Retina (tissue), 1 donor: ENCODE measurements at regions not wholly inside any gene's neighbourhood (a gene's known extent, or its start where the extent isn't known, plus 50 kb on each side); places are given as distances from the start of the nearest gene placed in this dataset.
"Not testable (repeated sequence)": the region's sequence is repeated elsewhere in the genome, so short reads cannot be mapped to it uniquely, and the experiment has no call there.

Experiments used
- DNase-seq: peaks from one replicate; pipeline ENCODE4 v3.0.0-alpha.2; 2016

DNA sequence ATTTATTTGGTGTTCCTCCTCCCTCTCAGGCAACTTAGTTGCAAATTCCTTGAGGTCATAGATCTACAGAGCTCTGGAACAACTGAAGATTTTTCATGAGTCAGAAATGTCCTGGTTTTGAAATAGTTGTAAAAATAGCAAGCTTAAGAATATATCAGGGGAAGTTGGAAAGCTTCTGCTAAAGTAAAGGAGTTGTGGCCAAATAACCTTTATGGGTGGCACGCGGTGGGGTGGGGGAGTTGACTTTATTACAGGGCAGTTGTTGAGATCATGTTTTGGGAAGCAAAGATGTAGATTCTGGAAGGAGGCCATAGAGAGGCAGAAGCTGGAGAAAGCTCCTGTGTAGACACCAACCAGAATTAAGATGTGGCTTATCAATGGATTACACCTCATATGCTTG is 326.0 kb upstream of the MTPN start:
- DNase-seq: no peak

DNA sequence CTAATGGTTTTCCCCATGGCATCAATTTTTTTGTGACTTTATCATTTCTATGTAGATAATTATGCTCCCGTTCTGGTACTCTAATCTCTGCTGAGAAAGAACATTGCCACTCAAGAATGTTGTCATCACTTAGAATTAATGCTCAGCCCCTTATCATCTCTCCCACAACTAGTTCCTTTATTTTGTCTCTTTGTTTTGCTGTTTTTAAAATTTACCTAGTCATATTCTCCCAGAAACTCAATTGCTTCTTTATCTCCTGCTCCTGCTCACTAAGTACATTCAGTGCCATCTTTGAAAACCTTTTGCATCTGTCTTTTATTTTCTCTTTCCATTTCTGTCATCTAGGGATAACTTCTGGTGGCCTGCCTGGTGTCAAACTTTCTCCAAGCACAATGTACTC is 324.9 kb upstream of the MTPN start:
- no peak for DNase-seq

DNA sequence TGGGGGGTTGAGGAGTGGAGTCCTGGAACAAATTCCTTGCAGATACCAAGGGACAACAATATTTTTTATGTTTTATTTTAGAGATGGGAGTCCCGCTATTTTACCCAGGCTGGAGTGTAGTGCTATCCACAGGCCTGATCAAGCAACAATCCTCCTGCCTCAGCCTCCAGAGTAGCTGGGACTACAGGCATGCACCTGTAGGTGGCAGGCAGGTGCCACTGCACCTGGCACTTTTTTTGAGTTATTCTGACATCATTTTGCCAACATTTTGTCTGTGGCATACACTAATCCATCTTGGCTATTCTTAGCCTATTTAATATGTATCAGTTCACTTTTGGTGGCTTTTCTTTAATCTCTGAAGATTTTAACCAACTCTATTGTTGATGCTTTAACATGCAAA is 317.8 kb upstream of the MTPN start:
- DNase-seq: no peak

DNA sequence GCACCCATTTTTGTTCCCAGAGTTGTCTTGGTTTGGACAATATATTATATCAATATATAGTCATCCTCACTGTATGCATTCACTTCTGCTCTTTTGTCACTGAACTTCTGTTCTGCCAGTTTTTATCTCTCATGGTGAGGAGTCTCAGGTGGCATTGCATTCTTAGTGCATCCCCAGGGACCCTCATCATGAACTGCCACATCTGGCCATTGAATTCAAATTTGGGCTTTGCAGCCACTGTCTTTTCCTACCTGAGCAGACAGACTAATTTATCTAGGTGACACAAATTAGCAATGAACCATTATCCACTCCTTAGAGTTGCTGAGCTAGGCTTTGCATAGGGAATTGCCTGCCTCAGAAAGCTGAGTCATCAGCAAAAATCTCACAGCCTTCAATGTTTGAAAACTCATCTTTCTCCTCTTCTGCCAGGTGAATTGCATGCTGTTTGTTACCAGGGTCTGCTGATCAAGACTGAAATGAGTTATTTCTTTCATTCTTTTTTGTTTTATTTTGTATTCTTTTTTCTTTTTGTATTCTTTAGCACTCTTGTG is 316.8 kb upstream of the MTPN start:
- DNase-seq: no peak

DNA sequence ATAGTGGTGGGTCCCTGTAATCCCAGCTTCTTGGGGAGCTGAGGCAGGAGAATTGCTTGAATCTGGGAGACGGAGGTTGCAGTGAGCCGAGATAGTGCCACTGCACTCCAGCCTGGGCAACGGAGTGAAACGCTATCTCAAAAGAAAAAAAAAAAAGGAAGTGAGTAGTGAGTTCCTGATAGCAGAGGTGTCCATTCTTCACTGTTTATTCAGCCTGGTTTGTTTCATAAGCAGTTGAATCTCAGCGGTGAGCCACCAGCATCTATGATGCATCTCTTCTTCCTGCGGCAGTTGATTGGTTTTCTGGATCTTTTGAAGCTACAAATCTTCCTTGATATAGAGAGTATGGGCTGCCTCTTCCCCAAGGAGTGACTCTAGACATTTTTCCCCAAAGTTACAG is 316.1 kb upstream of the MTPN start:
- no peak for DNase-seq

DNA sequence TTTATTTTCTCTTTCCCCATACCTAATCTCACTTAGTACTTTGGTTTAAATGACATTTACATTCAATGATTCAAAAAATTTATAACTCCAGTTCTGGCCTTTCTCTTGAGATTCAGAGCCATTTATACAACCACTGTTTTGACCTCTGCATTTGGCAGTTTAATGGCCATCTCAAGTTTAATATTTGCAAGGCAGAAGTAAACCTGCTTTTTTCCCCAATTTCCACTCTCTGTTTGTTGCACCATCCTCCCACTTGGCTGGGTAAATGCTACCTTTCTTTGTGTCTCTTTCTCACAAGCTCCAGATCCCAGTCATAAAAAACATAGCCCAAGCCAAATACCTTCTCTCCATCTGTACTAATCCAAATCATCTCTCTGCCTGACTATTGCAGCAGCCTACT is 315.2 kb upstream of the MTPN start:
- no peak for DNase-seq

DNA sequence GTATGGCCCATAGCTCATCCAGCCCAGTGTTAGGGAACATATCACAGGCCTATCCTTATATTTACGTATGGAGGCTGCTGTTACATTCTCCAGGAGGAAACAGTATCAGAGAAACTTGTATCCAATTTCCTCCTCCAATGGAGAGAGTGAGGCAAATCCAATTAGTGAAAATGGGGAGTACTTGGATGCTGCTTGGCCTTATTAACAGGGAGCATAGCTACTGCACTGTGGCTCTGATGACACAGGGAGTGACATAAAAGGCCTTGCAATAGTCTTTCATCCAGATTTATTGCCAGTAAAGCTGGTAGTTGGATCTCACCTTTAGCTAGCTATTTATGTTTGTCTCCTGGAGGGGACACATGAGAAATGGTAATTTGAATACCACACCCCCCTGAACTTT is 313.2 kb upstream of the MTPN start:
- DNase-seq: no peak

DNA sequence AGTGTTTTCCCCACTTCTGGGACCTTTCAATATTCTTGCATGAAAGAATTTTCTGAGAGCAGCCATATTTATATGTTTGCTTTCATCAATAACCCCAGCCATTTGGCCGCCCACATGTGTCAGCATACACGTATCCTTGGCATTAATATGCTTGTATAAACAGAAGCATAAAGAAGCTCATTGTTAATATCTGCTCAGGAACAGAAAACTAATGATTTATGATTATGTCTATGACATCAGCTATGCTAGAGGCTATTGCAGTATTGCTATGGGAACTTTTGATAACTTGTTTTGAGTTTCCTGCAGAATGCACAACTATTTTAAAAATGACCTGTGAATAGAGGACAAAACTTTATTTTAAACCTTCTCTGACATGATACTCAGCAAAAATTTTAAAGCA is 300.9 kb upstream of the MTPN start:
- no peak for DNase-seq

DNA sequence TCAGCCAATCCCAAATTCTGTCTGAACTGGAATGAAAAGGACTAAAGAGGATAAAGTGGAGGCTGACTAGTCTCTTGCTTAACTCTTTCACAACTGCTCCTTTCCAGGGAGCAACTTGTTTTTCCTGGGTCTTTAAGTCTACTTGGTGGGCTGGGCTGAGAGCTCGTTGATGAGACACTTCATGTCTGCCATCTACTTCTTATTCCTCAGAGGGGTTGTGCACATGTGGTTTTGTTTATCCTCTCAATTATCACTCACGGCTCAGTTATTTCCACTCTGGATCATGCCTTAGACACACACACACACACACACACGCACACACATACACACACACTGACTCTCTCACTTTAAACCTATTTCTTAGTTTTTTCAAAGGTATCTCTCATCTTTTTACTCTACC is 298.6 kb upstream of the MTPN start:
- no peak for DNase-seq

DNA sequence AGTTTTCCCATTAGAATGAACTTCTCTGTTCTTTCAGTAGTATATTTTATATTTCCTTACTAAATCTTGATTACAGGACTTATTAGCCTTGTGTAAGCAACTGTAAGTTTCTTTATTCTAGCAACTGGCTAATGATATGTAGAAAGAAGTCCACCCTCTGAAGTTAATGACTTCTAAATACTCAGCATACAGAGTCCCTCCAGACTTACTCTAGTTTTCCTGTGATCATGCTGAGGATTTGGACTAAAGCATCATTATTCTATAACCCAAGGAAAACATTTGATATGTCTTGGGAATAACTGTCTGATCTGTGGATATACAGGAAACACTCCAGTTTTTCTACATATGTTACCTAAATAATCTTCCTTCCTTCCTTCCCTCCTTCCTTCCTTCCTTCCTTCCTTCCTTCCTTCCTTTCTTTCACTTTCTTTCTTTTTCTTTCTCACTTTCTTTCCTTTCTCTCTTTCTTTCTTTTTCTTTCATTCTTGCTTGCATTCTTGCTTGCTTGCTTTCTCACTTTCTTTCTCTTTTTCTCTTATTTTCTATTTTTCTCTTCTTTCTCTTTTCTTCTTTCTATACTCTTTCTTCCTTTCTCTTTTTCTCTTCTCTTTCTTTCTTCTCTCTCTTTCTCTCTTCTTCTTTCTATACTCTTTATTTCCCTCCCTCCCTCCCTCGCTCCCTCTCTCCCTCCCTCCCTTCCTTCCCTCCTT is 297.6 kb upstream of the MTPN start:
- DNase-seq: no peak

DNA sequence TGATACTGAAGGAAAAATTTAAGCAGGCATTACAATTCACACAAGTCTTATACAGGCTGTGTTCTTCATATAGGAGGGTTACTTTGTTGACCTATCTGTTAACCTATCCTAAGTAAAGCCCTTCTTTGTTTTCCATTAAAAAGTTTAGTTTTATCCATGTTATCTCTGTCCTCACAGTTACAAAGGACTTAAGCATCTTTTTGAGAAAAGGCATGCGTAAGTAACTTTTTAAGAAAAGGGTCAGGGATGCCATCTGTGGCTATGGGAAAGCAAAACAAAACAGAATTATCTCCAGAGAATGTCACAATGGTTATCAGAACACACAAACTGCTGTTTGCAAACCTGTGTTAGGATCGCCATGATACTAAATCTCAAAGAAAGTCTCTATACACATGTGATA is 295.8 kb upstream of the MTPN start:
- no peak for DNase-seq

DNA sequence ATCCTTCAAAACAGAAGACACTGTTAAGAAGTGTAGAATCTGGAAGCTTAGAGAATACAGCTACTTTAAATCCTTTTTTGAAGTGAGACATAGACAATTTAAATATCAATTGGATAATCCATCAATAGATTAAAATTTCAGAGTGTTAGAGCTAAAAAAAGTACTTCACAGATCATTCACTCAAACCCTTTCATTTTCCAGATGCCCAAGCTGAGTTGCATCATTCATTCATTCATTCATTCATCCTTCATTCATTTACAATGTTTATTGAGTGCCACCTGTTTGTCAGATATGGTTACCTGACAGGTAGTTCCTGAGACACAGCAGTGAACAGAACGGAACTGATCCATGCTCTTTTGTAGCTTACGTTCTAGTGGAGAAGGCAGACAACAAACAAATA is 290.7 kb upstream of the MTPN start:
- DNase-seq: no peak

DNA sequence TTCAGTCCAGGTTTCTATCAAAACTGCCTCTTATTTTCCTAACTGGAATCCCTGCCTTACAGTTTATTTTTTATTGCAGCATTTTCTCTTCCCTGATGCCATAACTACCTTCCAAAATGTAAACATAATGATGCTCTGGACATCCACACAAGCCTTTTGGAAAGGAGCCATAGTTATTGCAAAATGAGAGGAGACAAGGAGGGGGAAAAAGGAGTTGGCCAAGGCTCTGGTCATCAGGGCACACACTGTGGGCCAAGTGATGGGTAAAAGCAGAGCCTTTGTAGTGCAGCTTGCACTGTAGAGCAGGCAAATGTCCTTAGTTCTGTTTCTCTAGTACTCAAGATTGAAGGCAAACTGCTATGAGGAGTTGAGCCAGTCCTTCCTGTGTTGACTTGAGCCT is 289.3 kb upstream of the MTPN start:
- no peak for DNase-seq

DNA sequence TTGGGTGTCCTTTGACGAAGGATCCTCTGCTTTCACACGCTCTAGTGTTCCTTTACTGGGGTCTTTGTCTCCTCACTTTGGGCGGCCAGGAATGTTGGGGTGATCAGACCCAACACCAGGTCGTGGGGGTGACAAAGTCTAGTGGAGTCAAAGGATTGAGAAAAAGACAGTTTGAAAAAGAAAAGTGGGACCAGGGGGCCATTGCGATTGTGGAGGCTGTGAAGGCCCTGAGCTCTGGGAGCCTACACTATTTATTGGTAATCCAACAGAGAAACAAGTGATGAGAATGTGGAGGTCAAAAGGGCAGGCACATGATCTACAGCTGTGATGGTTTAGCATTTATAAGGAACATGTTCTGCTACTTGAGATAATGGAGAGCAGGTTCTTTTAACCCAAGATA is 287.1 kb upstream of the MTPN start:
- not testable (repeated sequence) for DNase-seq

DNA sequence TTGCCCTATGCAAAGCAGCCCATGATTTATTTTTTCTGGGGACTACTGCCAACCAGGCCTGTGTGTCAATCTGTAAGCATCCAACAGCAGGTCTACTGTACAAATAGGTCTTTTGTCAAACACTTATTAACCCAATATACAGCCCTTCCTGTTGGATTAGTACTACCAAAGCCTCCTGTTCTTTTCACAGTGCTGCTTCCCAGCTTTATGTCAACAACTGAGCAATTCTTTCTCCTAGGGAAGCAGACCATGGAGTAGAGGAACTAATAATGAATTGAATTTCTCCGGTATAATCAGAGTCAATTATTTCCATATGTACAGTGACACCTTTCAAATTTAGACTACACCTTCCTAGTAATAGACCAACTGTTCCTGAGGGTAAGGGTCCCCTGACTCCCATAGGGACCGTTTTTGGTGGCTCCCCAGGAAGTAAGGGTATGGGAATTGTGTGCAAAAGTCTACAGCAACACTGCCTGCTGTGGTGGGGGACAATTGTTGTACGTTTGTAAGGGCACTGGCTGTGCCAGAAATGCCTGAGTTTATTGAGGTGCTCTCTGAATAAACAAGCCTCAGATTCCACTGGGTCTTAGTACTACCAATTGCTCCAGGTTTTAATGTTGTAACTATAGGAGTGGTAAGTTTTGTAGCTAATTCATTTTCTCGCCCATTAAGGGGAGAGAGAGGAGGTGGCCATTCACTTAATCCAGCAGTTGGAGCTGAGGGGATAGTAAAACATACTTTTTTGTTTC is 286.1 kb upstream of the MTPN start:
- DNase-seq: not testable (repeated sequence)

DNA sequence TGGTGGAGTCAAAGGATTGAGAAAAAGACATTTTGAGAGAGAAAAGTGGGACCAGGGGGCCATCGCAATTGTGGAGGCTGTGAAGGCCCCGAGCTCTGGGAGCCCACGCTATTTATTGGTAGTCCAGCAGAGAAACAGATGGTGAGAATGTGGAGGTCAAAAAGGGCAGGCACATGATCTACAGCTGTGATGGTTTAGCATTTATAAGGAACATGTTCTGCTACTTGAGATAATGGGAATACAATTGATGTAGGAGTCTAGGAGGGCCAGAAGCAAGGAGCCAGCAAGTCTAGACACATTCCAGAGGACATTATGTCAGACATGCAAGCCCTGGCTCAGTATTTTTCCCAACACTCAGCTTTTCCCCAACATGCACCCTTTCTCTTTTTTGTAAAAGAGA is 283.4 kb upstream of the MTPN start:
- not testable (repeated sequence) for DNase-seq

DNA sequence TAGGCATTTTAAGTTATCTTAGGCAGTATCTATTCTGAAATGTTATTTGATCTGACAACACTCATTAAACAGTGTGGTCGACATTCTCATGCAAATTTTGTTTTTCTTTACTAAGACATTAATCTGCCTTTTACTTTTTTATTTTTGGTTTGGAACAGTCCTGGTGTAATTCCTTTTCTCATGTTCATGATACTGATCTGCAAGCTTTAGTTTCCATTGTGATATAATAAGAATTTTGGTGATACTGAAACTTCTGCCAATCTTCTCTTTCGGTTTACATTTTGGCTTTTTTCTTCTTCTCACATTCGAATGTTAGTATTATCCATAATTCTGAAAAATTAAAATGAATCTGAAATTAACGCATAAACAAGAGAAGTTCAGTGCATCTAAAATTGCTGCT is 281.9 kb upstream of the MTPN start:
- DNase-seq: no peak

DNA sequence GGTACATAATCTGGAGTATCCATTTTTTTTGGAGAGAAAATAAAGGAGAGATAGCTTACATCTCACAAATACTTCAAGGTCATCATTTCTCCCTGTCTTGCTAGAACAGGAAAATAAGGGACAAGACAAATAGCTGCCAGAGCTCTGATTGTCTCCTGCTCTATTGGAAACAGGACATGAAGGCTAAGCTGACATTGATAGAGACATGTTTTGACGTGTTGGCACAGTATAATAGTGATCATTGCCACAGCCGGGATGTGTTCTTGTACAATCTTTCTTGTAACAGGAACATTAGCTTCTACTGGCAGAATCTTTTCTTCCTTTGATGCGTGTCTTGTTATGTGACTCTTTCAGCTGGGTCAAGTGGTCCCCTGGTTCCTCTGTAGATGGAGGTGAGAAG is 279.3 kb upstream of the MTPN start:
- DNase-seq: no peak

DNA sequence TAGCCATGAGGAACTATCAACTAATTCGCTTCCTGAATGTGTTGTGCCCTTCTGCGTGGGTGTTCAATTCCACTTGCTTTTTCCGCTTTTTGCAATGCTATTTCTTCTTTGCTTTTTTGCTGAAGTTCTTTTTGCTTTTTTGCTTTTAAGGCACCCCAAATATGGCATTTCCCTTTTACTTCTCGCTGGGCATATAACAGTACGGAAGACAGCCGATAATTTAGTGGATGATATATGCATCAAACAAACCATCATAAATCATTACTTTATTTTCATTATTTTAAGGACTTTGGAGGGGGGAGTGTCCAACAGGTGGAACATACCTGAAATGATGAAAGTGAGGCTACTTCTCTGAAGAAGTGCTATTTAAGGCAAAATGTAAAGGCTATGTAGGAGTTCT is 277.0 kb upstream of the MTPN start:
- DNase-seq: no peak

DNA sequence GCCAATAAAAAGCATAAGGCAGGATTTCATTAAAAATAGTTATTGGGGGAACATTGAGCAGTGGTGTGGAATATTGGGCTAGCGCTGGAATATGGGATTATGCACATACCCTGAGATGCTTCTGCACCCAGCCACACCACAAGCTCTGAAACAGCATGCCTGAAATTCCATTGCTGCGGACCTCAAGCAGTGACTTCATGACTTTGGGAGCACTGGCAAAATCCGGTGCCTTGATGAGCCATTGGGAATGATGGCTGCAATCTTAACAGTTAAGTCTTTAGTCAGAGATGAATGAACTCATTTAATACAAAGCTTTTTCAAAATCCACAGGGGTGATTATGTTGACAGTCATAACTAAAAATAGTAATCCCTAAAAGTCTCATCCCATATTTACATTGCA is 274.7 kb upstream of the MTPN start:
- no peak for DNase-seq

DNA sequence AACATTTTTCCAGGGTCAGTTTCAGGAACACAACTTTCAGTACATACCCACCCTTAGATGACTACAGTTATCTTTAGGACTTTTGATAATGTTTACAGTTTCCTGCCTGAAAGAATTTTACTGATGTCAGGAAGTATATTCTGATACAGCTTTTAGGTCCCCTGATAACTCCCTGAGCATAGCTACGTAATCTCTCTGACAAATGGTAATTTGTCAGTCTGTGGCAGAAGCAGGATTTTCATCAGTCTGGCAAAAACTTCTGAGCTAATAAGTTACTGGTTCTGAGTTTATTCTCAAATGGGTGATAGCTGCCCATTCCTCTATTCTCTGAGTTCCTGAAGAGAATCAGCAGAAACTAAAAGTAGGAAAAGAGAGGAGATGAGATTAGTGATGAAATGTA is 270.1 kb upstream of the MTPN start:
- DNase-seq: no peak

DNA sequence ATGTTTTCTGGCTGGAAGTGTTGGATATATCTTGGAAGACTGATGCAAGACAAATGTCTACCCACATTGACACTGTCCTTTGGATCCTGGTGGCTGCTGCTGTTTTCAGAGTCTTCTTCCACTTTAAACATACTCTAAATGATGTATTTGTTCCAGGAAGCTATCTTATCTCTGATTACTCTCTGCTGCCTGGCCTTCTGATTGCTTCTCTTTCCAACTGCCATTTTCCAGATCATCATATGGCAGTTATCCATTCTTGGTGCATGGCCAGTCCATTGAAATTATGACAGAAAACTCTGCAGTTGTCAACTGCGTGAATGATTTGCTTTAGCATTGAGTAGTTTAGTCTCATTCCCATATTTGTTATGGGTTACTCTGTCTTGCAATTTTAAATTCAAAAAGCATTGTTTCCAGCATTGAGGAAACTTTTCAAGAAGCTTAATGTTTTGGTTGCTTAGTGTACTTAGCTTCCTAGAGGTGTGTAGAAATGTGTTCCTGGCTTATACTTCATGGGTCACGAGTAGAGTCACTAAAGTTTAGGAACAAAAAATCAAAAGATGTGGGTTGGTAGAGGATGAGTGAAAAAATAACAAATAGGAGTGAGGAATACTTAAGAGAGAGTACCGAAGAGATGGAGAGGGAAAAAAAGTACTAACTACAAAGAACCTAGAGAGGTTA is 268.3 kb upstream of the MTPN start:
- no peak for DNase-seq

DNA sequence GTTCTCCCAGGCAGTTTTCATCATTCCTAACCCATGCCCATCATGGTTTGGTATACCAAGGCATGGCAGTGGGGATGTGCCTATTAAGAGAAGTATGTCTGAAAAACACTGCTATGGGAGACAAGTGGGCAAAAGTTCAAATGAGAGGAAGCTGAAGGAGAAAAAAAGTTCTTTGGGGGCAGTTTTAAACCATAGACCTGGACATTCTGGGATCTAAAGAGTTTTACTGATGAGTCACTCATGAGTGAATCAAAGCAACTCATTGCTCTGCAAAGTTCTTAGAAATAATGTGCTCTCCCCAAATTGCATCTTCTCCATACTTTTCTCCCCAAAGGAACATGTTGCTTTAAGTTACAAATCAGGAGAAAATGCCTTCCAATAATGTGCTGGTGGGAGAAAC is 256.9 kb upstream of the MTPN start:
- DNase-seq: no peak

DNA sequence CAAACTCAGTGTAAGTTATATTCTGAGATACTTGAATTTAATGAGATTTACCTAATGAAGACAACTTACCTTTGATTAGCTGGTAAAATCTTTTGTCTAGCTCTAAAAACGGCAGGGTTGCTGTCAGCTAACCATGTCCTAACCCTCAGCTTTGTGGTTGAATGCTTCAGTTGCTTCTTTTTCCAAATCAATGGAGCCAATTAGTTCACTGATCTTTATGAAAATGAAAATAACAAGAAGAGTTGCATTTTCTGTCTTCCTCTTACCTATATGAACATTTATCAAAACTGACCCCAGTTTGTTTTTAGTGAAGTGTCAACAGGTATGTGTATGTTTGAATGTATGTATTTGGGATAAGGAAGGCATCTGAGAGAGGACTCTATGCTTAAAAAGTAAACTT is 253.1 kb upstream of the MTPN start:
- DNase-seq: no peak
